Upper lobe of right lung (tissue), 1 donor: ENCODE measurements at regions not wholly inside any gene's neighbourhood (a gene's known extent, or its start where the extent isn't known, plus 50 kb on each side); places are given as distances from the start of the nearest gene placed in this dataset.

Experiments
- ATAC-seq: fragments of 200-7000 bp; cut with Tn5 transposase; one replicate; pipeline ENCODE4 v1.9.1; 2020; ENCODE audit warnings: mild to moderate bottlenecking, moderate library complexity
- DNase-seq: peaks from one replicate; pipeline ENCODE4 v3.0.0-alpha.2; 2020
- H3K27ac ChIP-seq: fragments of 200-600 bp; one replicate; pipeline ENCODE4 v1.8.0; 2022
- H3K27me3 ChIP-seq: fragments of 200-600 bp; one replicate; pipeline ENCODE4 v1.8.0; 2022; ENCODE audit warnings: mild to moderate bottlenecking
- H3K36me3 ChIP-seq: fragments of 200-600 bp; one replicate; pipeline ENCODE4 v1.8.0; 2022
- H3K4me1 ChIP-seq: fragments of 200-600 bp; one replicate; pipeline ENCODE4 v1.8.0; 2022
- H3K4me3 ChIP-seq: fragments of 200-600 bp; one replicate; pipeline ENCODE4 v1.8.0; 2022; ENCODE audit warnings: mild to moderate bottlenecking
- H3K9me3 ChIP-seq: fragments of 200-600 bp; one replicate; pipeline ENCODE4 v1.8.0; 2022
- CTCF ChIP-seq: fragments of 200-600 bp; IDR thresholded peaks from one replicate; pipeline ENCODE4 v1.8.0; 2022; ENCODE audit warnings: antibody characterized with exemption
- intact Hi-C: fragments of 100-400 bp; cut with DNase I; formaldehyde crosslinking; loops from one replicate; pipeline ENCODE4 v1.11.0; 2022
- donor health status: DM: no; HTN: yes; CAD: no; lungs with severe emphysema.

GRCh38 chr12:107360482-107360881 lies 267.1 kb upstream of the CRY1 start:
- H3K4me1 ChIP-seq: no peaks in the 10 kb centered on the region
- H3K4me3 ChIP-seq: no peak overlapping the region
- TF ChIP-seq CTCF: no peak
- intact Hi-C loops: no loop called here
- no peaks in the 10 kb centered on the region for H3K36me3 ChIP-seq
- H3K9me3 ChIP-seq: no peaks in the 10 kb centered on the region
- no peak for ATAC-seq
- peaks cover 3% of the 10 kb centered on the region for H3K27me3 ChIP-seq
- H3K27ac ChIP-seq: no peak overlapping the region
- DNase-seq: no peak

GRCh38 chr12:107361970-107362369 lies 268.6 kb upstream of the CRY1 start:
- DNase-seq (no peak), ATAC-seq (no peak)
- Histone ChIP-seq H3K9me3 (no peaks in the 10 kb centered on the region), H3K27ac (no peak overlapping the region), H3K27me3 (no peaks in the 10 kb centered on the region), H3K4me3 (no peak overlapping the region), H3K4me1 (no peaks in the 10 kb centered on the region), H3K36me3 (no peaks in the 10 kb centered on the region)
- intact Hi-C loops: no loop called here
- no peak for TF ChIP-seq CTCF

- intact Hi-C loops: no loop called here
- TF ChIP-seq CTCF: no peak
These were observed 269.6 kb upstream of the CRY1 start for GRCh38 chr12:107362960-107363359.

GRCh38 chr12:107364875-107365518 lies 271.6 kb upstream of the CRY1 start:
- no peaks in the 10 kb centered on the region for H3K4me1 ChIP-seq
- H3K27me3 ChIP-seq: no peaks in the 10 kb centered on the region
- no peak overlapping the region for H3K4me3 ChIP-seq
- no peak for ATAC-seq
- no peak overlapping the region for H3K27ac ChIP-seq
- H3K36me3 ChIP-seq: no peaks in the 10 kb centered on the region
- TF ChIP-seq CTCF: no peak
- intact Hi-C loops: no loop called here
- H3K9me3 ChIP-seq: no peaks in the 10 kb centered on the region
- DNase-seq: no peak

More at GRCh38 chr12:107362960-107363359, 269.6 kb upstream of the CRY1 start:
- no peak for ATAC-seq
- Histone ChIP-seq H3K9me3 (no peaks in the 10 kb centered on the region), H3K27ac (no peak overlapping the region), H3K4me1 (no peaks in the 10 kb centered on the region), H3K36me3 (no peaks in the 10 kb centered on the region), H3K4me3 (no peak overlapping the region), H3K27me3 (no peaks in the 10 kb centered on the region)
- no peak for DNase-seq

- no peaks in the 10 kb centered on the region for H3K27me3 ChIP-seq
- no peak for DNase-seq
- H3K27ac ChIP-seq: no peak overlapping the region
- TF ChIP-seq CTCF: no peak
- no peaks in the 10 kb centered on the region for H3K4me1 ChIP-seq
- no peak overlapping the region for H3K4me3 ChIP-seq
- H3K9me3 ChIP-seq: no peaks in the 10 kb centered on the region
- no peaks in the 10 kb centered on the region for H3K36me3 ChIP-seq
- ATAC-seq: no peak
- intact Hi-C loops: no loop called here
These were observed 272.4 kb upstream of the CRY1 start for GRCh38 chr12:107365703-107366102.

GRCh38 chr12:107366322-107366721 lies 273.0 kb upstream of the CRY1 start:
- Histone ChIP-seq H3K9me3 (no peaks in the 10 kb centered on the region), H3K27ac (no peak overlapping the region), H3K4me1 (no peaks in the 10 kb centered on the region), H3K36me3 (no peaks in the 10 kb centered on the region), H3K27me3 (no peaks in the 10 kb centered on the region), H3K4me3 (no peak overlapping the region)
- no peak for TF ChIP-seq CTCF
- intact Hi-C loops: no loop called here
- ATAC-seq (no peak), DNase-seq (no peak)
